K562 (cell line): ENCODE measurements at regions not wholly inside any gene's neighbourhood (a gene's known extent, or its start where the extent isn't known, plus 50 kb on each side); places are given as distances from the start of the nearest gene placed in this dataset.
A peak's percentile ranks its signal among the peaks of the same experiment; 100 is the strongest.

Source experiments
- AFF1 ChIP-seq, 2 experiments: fragments of 450-650 bp; IDR thresholded peaks; 2 replicates each; pipeline ENCODE4 v1.6.1; 2018; ENCODE audit warnings: mild to moderate bottlenecking in 2 of 2, low read depth in 1 of 2; ENCODE audit not compliant: partially characterized antibody in 2 of 2
- ATF7 ChIP-seq: fragments of 450-650 bp; IDR thresholded peaks from 2 replicates; pipeline ENCODE4 v1.7.1; 2014; ENCODE audit warnings: mild to moderate bottlenecking, moderate library complexity
- FOXJ2 ChIP-seq: fragments of 200-800 bp; sonication (Bioruptor generic); IDR thresholded peaks from 2 replicates; pipeline ENCODE4 v1.6.1; 2016; ENCODE audit warnings: missing genetic modification characterization, missing compliant biosample characterization
- FOXM1 ChIP-seq, 2 experiments: fragments of 450-650 bp in 1 of 2; sonication (generic) in 1 of 2; formaldehyde crosslinking in 1 of 2; IDR thresholded peaks; 2 replicates each; pipeline versions ENCODE4 v1.6.1 to v1.9.0; 2017 to 2022; ENCODE audit warnings: low read depth in 2 of 2, mild to moderate bottlenecking in 2 of 2, missing genetic modification reagents in 1 of 2, moderate library complexity in 1 of 2
- GMEB1 ChIP-seq: fragments of 250-450 bp; sonication (Bioruptor Pico); IDR thresholded peaks from 2 replicates; pipeline ENCODE4 v1.4.0; 2020; ENCODE audit warnings: mild to moderate bottlenecking
- HMBOX1 ChIP-seq: sonication (generic); IDR thresholded peaks from 2 replicates; pipeline ENCODE4 v1.6.1; 2016
- KAT2B ChIP-seq: IDR thresholded peaks from one replicate; pipeline ENCODE4 v1.6.1; 2012; ENCODE audit warnings: low read depth, mild to moderate bottlenecking, control low read depth, inconsistent platforms, low read length, moderate library complexity
- MAFF ChIP-seq: IDR thresholded peaks from 2 replicates; pipeline ENCODE4 v1.6.1; 2012; ENCODE audit warnings: low read length, improper control_type of control experiment
- MAFG ChIP-seq: fragments of 450-650 bp; conservative IDR thresholded peaks from 2 replicates; pipeline ENCODE4 v1.6.1; 2016; ENCODE audit warnings: missing genetic modification characterization, missing compliant biosample characterization
- MCM7 ChIP-seq, 2 experiments: fragments of 450-650 bp; IDR thresholded peaks; 2 replicates each; pipeline ENCODE4 v1.6.1; 2016 to 2018
- MED1 ChIP-seq: sonication (generic); formaldehyde crosslinking; IDR thresholded peaks from 2 replicates; pipeline ENCODE4 v1.8.1; 2023; ENCODE audit warnings: missing genetic modification reagents, borderline replicate concordance
- MTA3 ChIP-seq: fragments of 450-650 bp; formaldehyde crosslinking; IDR thresholded peaks from 2 replicates; pipeline ENCODE4 v1.6.1; 2017; ENCODE audit warnings: mild to moderate bottlenecking, borderline replicate concordance
- NCOA1 ChIP-seq: fragments of 450-650 bp; IDR thresholded peaks from 2 replicates; pipeline ENCODE4 v1.6.1; 2016; ENCODE audit warnings: low read depth
- NELFE ChIP-seq: IDR thresholded peaks from 2 replicates; pipeline ENCODE4 v1.6.1; 2011; ENCODE audit warnings: mild to moderate bottlenecking; ENCODE audit not compliant: insufficient read depth, insufficient read length
- NR2C2 ChIP-seq, 2 experiments: fragments of 200-800 bp in 1 of 2; sonication (Bioruptor generic) in 1 of 2; sonication (generic) in 1 of 2; formaldehyde crosslinking in 1 of 2; IDR thresholded peaks; 2 replicates each; pipeline versions ENCODE4 v1.6.1 to v1.8.0; 2016 to 2022; ENCODE audit warnings: mild to moderate bottlenecking in 1 of 2, missing compliant biosample characterization in 1 of 2, missing genetic modification characterization in 1 of 2, missing genetic modification reagents in 1 of 2
- POLR2A ChIP-seq: fragments of 450-650 bp; conservative IDR thresholded peaks from 2 replicates; pipeline ENCODE4 v1.6.1; 2016
- RAD51 ChIP-seq: fragments of 450-650 bp; IDR thresholded peaks from 2 replicates; pipeline ENCODE4 v1.7.1; 2016; ENCODE audit warnings: low read depth, mild to moderate bottlenecking, borderline replicate concordance
- RBM39 ChIP-seq: fragments of 200-400 bp; formaldehyde crosslinking; optimal IDR thresholded peaks from 2 replicates; pipeline ENCODE3; 2018; ENCODE audit warnings: low read depth, low read length
- SMAD1 ChIP-seq: fragments of 150-350 bp; IDR thresholded peaks from 2 replicates; pipeline ENCODE4 v1.6.1; 2014; ENCODE audit warnings: low read length, low read depth; ENCODE audit not compliant: partially characterized antibody
- TEAD4 ChIP-seq, 2 experiments: sonication (generic) in 1 of 2; formaldehyde crosslinking in 1 of 2; IDR thresholded peaks; 2 replicates each; pipeline versions ENCODE4 v1.6.1 to v1.8.0; 2012 to 2022; ENCODE audit warnings: borderline replicate concordance in 1 of 2, inconsistent platforms in 1 of 2, low read length in 1 of 2, mild to moderate bottlenecking in 1 of 2, missing genetic modification reagents in 1 of 2
- ZFX ChIP-seq: sonication (generic); formaldehyde crosslinking; IDR thresholded peaks from 2 replicates; pipeline ENCODE4 v1.8.0; 2022; ENCODE audit warnings: mild to moderate bottlenecking, missing genetic modification reagents, moderate library complexity
- ZNF3 ChIP-seq: fragments of 250-450 bp; sonication (Bioruptor Pico); IDR thresholded peaks from 2 replicates; pipeline ENCODE4 v1.5.0; 2021; ENCODE audit warnings: mild to moderate bottlenecking, moderate library complexity
- ZNF316 ChIP-seq: fragments of 450-650 bp; IDR thresholded peaks from 2 replicates; pipeline ENCODE4 v1.6.1; 2016
- ZNF324 ChIP-seq: fragments of 250-450 bp; sonication (Bioruptor Pico); IDR thresholded peaks from 2 replicates; pipeline ENCODE4 v1.4.0; 2020; ENCODE audit warnings: mild to moderate bottlenecking
- ZNF551 ChIP-seq: fragments of 250-450 bp; sonication (Bioruptor Pico); IDR thresholded peaks from 2 replicates; pipeline ENCODE4 v1.5.0; 2021; ENCODE audit warnings: mild to moderate bottlenecking, moderate library complexity

- no peak for TF ChIP-seq AFF1 (IDR thresholded peaks at IDR 0.05; ENCODE audit: low read depth in 1 of 2, partially characterized antibody in 2 of 2)
- TF ChIP-seq ZNF316, result no peak
- no peak for TF ChIP-seq MAFF
- TF ChIP-seq RBM39, result no peak
- TF ChIP-seq FOXM1 (IDR thresholded peaks at IDR 0.05; ENCODE audit: low read depth), result no peak
- no peak for TF ChIP-seq FOXM1 (CRISPR knock-in tag; IDR thresholded peaks at IDR 0.05; ENCODE audit: low read depth)
- no peak for TF ChIP-seq GMEB1 (CRISPR knock-in tag)
- no peak for TF ChIP-seq KAT2B
- no peak for TF ChIP-seq SMAD1
- no peak for TF ChIP-seq NR2C2 (CRISPR knock-in tag; IDR thresholded peaks at IDR 0.05)
- no peak; the same call in 1 of the 2 replicates for TF ChIP-seq NR2C2 (tag; IDR thresholded peaks at IDR 0.05)
- TF ChIP-seq MAFG, result no peak
- TF ChIP-seq FOXJ2, result no peak
- no peak for TF ChIP-seq POLR2A
- TF ChIP-seq NELFE, result no peak
- TF ChIP-seq ZNF3, result no peak
- TF ChIP-seq ZNF324 (CRISPR knock-in tag), result no peak
- TF ChIP-seq ATF7, result peak; percentile 85; the same call in 1 of the 2 replicates
- no peak for TF ChIP-seq ZNF551 (CRISPR knock-in tag)
- TF ChIP-seq MED1 (CRISPR knock-in tag), result no peak
- no peak for TF ChIP-seq RAD51
- no peak for TF ChIP-seq NCOA1
- TF ChIP-seq ZFX (CRISPR knock-in tag), result no peak
- no peak for TF ChIP-seq TEAD4 (IDR thresholded peaks at IDR 0.05; ENCODE audit: low read length)
- TF ChIP-seq TEAD4 (CRISPR knock-in tag; IDR thresholded peaks at IDR 0.05; ENCODE audit: borderline replicate concordance), result no peak
- TF ChIP-seq HMBOX1, result no peak
- TF ChIP-seq MCM7 (IDR thresholded peaks at IDR 0.05), result no peak
- no peak for TF ChIP-seq MTA3
Observed at GRCh38 chr5:12611132-12611531, 706.9 kb upstream of the CTNND2 start (continued).
